ENCODE measurements at regions not wholly inside any gene's neighbourhood (a gene's known extent, or its start where the extent isn't known, plus 50 kb on each side); places are given as distances from the start of the nearest gene placed in this dataset.

DNA sequence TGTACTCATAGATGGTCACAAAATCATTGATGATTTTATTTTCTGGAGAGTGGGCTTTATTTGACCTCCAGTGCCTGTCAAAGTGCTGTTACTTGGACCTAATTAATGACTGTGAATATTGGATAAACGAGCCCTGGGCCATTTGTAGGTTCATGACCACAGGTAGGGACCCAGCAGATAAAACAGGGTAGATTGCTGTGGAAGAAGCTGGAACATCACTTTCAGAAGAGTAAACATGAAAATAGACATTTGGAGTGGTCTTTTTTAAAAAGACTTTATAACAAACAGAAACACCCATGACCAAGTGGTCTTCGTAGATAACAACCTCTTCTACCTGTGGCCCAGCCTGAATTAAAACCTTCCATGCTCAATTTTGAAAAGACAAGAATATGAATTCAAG is 472.8 kb upstream of the MKI67 start:
- H3K27me3 ChIP-seq (ENCODE audit: control insufficient read depth in 3 of 3, insufficient read depth in 3 of 3, low read length in 2 of 3), result no peaks in the 10 kb centered on the region
- H3K4me1 ChIP-seq (ENCODE audit: control insufficient read depth in 5 of 5, insufficient read depth in 5 of 5, low read length in 5 of 5), result no peaks in the 10 kb centered on the region
- TF ChIP-seq, protein P1, sequence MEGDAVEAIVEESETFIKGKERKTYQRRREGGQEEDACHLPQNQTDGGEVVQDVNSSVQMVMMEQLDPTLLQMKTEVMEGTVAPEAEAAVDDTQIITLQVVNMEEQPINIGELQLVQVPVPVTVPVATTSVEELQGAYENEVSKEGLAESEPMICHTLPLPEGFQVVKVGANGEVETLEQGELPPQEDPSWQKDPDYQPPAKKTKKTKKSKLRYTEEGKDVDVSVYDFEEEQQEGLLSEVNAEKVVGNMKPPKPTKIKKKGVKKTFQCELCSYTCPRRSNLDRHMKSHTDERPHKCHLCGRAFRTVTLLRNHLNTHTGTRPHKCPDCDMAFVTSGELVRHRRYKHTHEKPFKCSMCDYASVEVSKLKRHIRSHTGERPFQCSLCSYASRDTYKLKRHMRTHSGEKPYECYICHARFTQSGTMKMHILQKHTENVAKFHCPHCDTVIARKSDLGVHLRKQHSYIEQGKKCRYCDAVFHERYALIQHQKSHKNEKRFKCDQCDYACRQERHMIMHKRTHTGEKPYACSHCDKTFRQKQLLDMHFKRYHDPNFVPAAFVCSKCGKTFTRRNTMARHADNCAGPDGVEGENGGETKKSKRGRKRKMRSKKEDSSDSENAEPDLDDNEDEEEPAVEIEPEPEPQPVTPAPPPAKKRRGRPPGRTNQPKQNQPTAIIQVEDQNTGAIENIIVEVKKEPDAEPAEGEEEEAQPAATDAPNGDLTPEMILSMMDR (IDR thresholded peaks at IDR 0.05; ENCODE audit: control extremely low read depth, extremely low read depth), result no peak
- H3K9me3 ChIP-seq (ENCODE audit: control insufficient read depth in 4 of 4, insufficient read depth in 3 of 4, low read length in 3 of 4), result peaks cover 0 to 4% (median 2%) of the 10 kb centered on the region in 4 donors
- H3K9ac ChIP-seq (ENCODE audit: insufficient read depth in 1 of 2, low read length in 2 of 2), result no peak overlapping the region
- ATAC-seq (ENCODE audit: insufficient read depth, low FRiP score) (no peak), DNase-seq (no peak)
- 75 to 78% methylated on average over 2 of the region's 2 CpGs for WGBS, 2 donors
- H3K36me3 ChIP-seq (ENCODE audit: control insufficient read depth in 4 of 4, insufficient read depth in 4 of 4, low read length in 4 of 4), result no peaks in the 10 kb centered on the region
- H3K4me3 ChIP-seq, result no peak overlapping the region
- H3K27ac ChIP-seq (ENCODE audit: low read depth in 1 of 2, low read length in 1 of 2), result no peak overlapping the region

DNA sequence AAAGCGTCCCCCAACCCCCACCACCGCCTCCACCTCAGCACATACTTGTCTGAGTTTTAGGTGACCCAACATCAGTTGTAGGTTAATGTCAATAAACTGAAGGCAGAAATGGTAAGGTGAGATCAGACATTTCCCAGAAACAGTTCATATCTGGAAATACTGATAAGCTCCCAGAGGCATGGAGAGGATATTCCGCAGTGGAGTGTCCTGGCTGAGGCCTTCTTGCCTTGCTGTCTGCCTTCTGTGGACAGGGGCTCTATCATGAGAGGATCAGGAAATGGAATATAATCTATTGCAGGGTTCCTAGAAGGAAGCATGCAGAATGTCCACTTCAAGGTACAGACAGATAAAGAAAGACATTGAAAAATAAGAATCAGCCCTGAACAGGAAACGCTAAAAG is 473.3 kb upstream of the MKI67 start:
- H3K9me3 ChIP-seq (ENCODE audit: control insufficient read depth in 4 of 4, insufficient read depth in 3 of 4, low read length in 3 of 4), result peaks cover 0 to 4% (median 2%) of the 10 kb centered on the region in 4 donors
- H3K4me1 ChIP-seq (ENCODE audit: control insufficient read depth in 5 of 5, insufficient read depth in 5 of 5, low read length in 5 of 5), result no peaks in the 10 kb centered on the region
- no peaks in the 10 kb centered on the region for H3K36me3 ChIP-seq (ENCODE audit: control insufficient read depth in 4 of 4, insufficient read depth in 4 of 4, low read length in 4 of 4)
- no peak for DNase-seq
- ATAC-seq (ENCODE audit: insufficient read depth, low FRiP score), result no peak
- no peaks in the 10 kb centered on the region for H3K27me3 ChIP-seq (ENCODE audit: control insufficient read depth in 3 of 3, insufficient read depth in 3 of 3, low read length in 2 of 3)
- 85 to 89% methylated on average over 4 of the region's 4 CpGs for WGBS, 2 donors
- TF ChIP-seq, protein P1 (IDR thresholded peaks at IDR 0.05; ENCODE audit: control extremely low read depth, extremely low read depth), result no peak
- H3K4me3 ChIP-seq, result no peak overlapping the region
- no peak overlapping the region for H3K27ac ChIP-seq (ENCODE audit: low read depth in 1 of 2, low read length in 1 of 2)
- H3K9ac ChIP-seq (ENCODE audit: insufficient read depth in 1 of 2, low read length in 2 of 2), result no peak overlapping the region

DNA sequence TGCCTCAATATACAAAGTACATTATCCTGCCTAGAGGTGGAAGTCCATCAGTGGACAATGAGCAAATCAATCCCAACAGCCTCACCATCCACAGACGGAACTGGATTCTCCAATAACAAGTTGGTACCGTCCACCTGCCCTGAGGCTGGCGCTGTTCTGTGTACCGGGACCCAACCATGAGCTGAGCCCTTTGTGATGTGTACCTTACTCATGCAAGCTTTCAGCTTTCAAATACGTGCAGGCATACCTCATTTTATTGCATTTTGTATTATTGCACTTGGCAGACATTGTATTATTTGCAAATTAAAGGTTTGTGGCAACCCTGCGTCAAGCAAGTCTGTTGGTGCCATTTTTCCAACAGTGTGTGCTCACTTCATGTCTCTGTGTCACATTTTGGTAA is 476.0 kb upstream of the MKI67 start:
- Histone ChIP-seq H3K9me3 (ENCODE audit: control insufficient read depth in 4 of 4, insufficient read depth in 3 of 4, low read length in 3 of 4) (peaks cover 0 to 4% (median under 1%) of the 10 kb centered on the region in 4 donors), H3K4me1 (ENCODE audit: control insufficient read depth in 5 of 5, insufficient read depth in 5 of 5, low read length in 5 of 5) (no peaks in the 10 kb centered on the region), H3K4me3 (no peak overlapping the region), H3K27me3 (ENCODE audit: control insufficient read depth in 3 of 3, insufficient read depth in 3 of 3, low read length in 2 of 3) (no peaks in the 10 kb centered on the region), H3K27ac (ENCODE audit: low read depth in 1 of 2, low read length in 1 of 2) (no peak overlapping the region), H3K36me3 (ENCODE audit: control insufficient read depth in 4 of 4, insufficient read depth in 4 of 4, low read length in 4 of 4) (no peaks in the 10 kb centered on the region), H3K9ac (ENCODE audit: insufficient read depth in 1 of 2, low read length in 2 of 2) (no peak overlapping the region)
- ATAC-seq (ENCODE audit: insufficient read depth, low FRiP score) (no peak), DNase-seq (no peak)
- WGBS, 2 donors, result 91 to 93% methylated on average over 6 of the region's 6 CpGs
- TF ChIP-seq, protein P1 (IDR thresholded peaks at IDR 0.05; ENCODE audit: control extremely low read depth, extremely low read depth), result no peak

DNA sequence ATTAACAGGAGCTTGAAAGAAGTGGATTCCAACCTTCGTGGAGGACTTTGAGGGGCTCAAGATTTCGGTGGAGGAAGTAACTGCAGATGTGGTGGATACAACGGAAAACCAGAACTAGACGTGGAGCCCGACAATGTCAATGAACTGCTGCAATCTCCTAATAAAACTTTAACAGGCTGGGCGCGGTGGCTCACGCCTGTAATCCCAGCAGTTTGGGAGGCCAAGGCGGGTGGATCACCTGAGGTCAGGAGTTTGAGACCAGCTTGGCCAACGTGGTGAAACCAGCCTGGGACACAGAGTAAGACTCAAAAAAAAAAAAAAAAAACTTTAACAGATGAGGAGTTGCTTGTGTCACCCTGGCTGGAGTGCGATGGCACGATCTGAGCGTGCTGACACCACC is 477.8 kb upstream of the MKI67 start:
- peaks cover 0 to 4% (median under 1%) of the 10 kb centered on the region in 4 donors for H3K9me3 ChIP-seq (ENCODE audit: control insufficient read depth in 4 of 4, insufficient read depth in 3 of 4, low read length in 3 of 4)
- H3K27me3 ChIP-seq (ENCODE audit: control insufficient read depth in 3 of 3, insufficient read depth in 3 of 3, low read length in 2 of 3), result no peaks in the 10 kb centered on the region
- ATAC-seq (ENCODE audit: insufficient read depth, low FRiP score) (no peak), DNase-seq (no peak)
- H3K27ac ChIP-seq (ENCODE audit: low read depth in 1 of 2, low read length in 1 of 2), result no peak overlapping the region
- H3K9ac ChIP-seq (ENCODE audit: insufficient read depth in 1 of 2, low read length in 2 of 2), result no peak overlapping the region
- TF ChIP-seq, protein P1 (IDR thresholded peaks at IDR 0.05; ENCODE audit: control extremely low read depth, extremely low read depth), result no peak
- 91 to 92% methylated on average over 13 of the region's 13 CpGs for WGBS, 2 donors
- H3K36me3 ChIP-seq (ENCODE audit: control insufficient read depth in 4 of 4, insufficient read depth in 4 of 4, low read length in 4 of 4), result no peaks in the 10 kb centered on the region
- no peaks in the 10 kb centered on the region for H3K4me1 ChIP-seq (ENCODE audit: control insufficient read depth in 5 of 5, insufficient read depth in 5 of 5, low read length in 5 of 5)
- no peak overlapping the region for H3K4me3 ChIP-seq

Data from lung (tissue), 11 donors.